ENCODE measurements at regions not wholly inside any gene's neighbourhood (a gene's known extent, or its start where the extent isn't known, plus 50 kb on each side); places are given as distances from the start of the nearest gene placed in this dataset.
"Not testable (repeated sequence)": the region's sequence is repeated elsewhere in the genome, so short reads cannot be mapped to it uniquely, and the experiment has no call there.

- H3K4me3 ChIP-seq (replicated peaks in 1 of 2; ENCODE audit: low read depth in 2 of 2, low read length in 2 of 2): no peak overlapping the region
- TF ChIP-seq CTCF (IDR thresholded peaks at IDR 0.05; ENCODE audit: low read depth, low read length): no peak
- DNase-seq (ENCODE audit: low read depth in 2 of 2): no peak
Observed at GRCh38 chr11:21653951-21654421, 538.9 kb upstream of the ANO5 start.

GRCh38 chr11:21656065-21656464 lies 536.8 kb upstream of the ANO5 start:
- no peak for TF ChIP-seq CTCF (IDR thresholded peaks at IDR 0.05; ENCODE audit: low read depth, low read length)
- DNase-seq (ENCODE audit: low read depth in 2 of 2): no peak
- H3K4me3 ChIP-seq (replicated peaks in 1 of 2; ENCODE audit: low read depth in 2 of 2, low read length in 2 of 2): no peak overlapping the region

- no peak overlapping the region for H3K4me3 ChIP-seq (replicated peaks in 1 of 2; ENCODE audit: low read depth in 2 of 2, low read length in 2 of 2)
- TF ChIP-seq CTCF (IDR thresholded peaks at IDR 0.05; ENCODE audit: low read depth, low read length): no peak
- DNase-seq (ENCODE audit: low read depth in 2 of 2): no peak
Observed at GRCh38 chr11:21658654-21659193, 534.2 kb upstream of the ANO5 start.

- DNase-seq (ENCODE audit: low read depth in 2 of 2): not testable (repeated sequence)
Observed at GRCh38 chr11:21659377-21659776, 533.5 kb upstream of the ANO5 start.

GRCh38 chr11:21659961-21660360 lies 532.9 kb upstream of the ANO5 start:
- no peak for TF ChIP-seq CTCF (IDR thresholded peaks at IDR 0.05; ENCODE audit: low read depth, low read length)
- no peak overlapping the region for H3K4me3 ChIP-seq (replicated peaks in 1 of 2; ENCODE audit: low read depth in 2 of 2, low read length in 2 of 2)
- no peak for DNase-seq (ENCODE audit: low read depth in 2 of 2)

More at GRCh38 chr11:21659377-21659776, 533.5 kb upstream of the ANO5 start:
- H3K4me3 ChIP-seq (replicated peaks in 1 of 2; ENCODE audit: low read depth in 2 of 2, low read length in 2 of 2): not testable (repeated sequence)

- DNase-seq (ENCODE audit: low read depth in 2 of 2): no peak
- no peak for TF ChIP-seq CTCF (IDR thresholded peaks at IDR 0.05; ENCODE audit: low read depth, low read length)
- no peak overlapping the region for H3K4me3 ChIP-seq (replicated peaks in 1 of 2; ENCODE audit: low read depth in 2 of 2, low read length in 2 of 2)
Observed at GRCh38 chr11:21675049-21675616, 517.8 kb upstream of the ANO5 start.

- no peak overlapping the region for H3K4me3 ChIP-seq (replicated peaks in 1 of 2; ENCODE audit: low read depth in 2 of 2, low read length in 2 of 2)
- no peak for DNase-seq (ENCODE audit: low read depth in 2 of 2)
- TF ChIP-seq CTCF (IDR thresholded peaks at IDR 0.05; ENCODE audit: low read depth, low read length): no peak
Observed at GRCh38 chr11:21687643-21688042, 505.2 kb upstream of the ANO5 start.
